SK-N-SH (cell line): ENCODE measurements at regions not wholly inside any gene's neighbourhood (a gene's known extent, or its start where the extent isn't known, plus 50 kb on each side); places are given as distances from the start of the nearest gene placed in this dataset.

ENCODE experiments used
- CTCF ChIA-PET: fragments of 300-600, 350-600 bp; formaldehyde crosslinking; extraction: SDS; loops from one replicate; lab custom pipeline; 2021; lab: Yijun Ruan, JAX
- POLR2A ChIA-PET: fragments of 350-600 bp; sonication (Branson Sonifier 250); formaldehyde crosslinking; extraction: SDS; loops from one replicate; lab custom pipeline; 2020; ENCODE audit warnings: antibody characterized with exemption, inconsistent platforms; lab: Yijun Ruan, JAX
- DNase-seq: peaks from one replicate; pipeline ENCODE4 v3.0.0; 2012
- H2AFZ ChIP-seq: fragments of 200-600 bp; sonication (generic); 2 replicates; pipeline ENCODE4 v1.8.1; 2016; ENCODE audit warnings: antibody characterized with exemption, mild to moderate bottlenecking, low read depth
- H3F3A ChIP-seq: fragments of 200-600 bp; sonication (generic); replicated peaks from 2 replicates; pipeline ENCODE3; 2016; ENCODE audit warnings: antibody characterized with exemption, mild to moderate bottlenecking; ENCODE audit not compliant: insufficient read depth
- H3K27ac ChIP-seq, 2 experiments: fragments of 200-500 bp in 1 of 2; fragments of 200-600 bp in 1 of 2; sonication (Bioruptor generic) in 1 of 2; sonication (generic), shearing (Covaris generic) in 1 of 2; 2 replicates each; pipeline versions ENCODE4 v1.5.1 to v1.6.1; 2014 to 2016; ENCODE audit warnings: low read depth in 2 of 2, inconsistent platforms in 1 of 2, low read length in 1 of 2, mild to moderate bottlenecking in 1 of 2, mixed read lengths in 1 of 2
- H3K27me3 ChIP-seq: fragments of 200-600 bp; sonication (generic), shearing (Covaris generic); 2 replicates; pipeline ENCODE4 v1.6.1; 2016; ENCODE audit warnings: mixed run types; ENCODE audit not compliant: insufficient read depth
- H3K36me3 ChIP-seq, 2 experiments: fragments of 200-500 bp in 1 of 2; fragments of 200-600 bp in 1 of 2; sonication (Bioruptor generic) in 1 of 2; sonication (generic) in 1 of 2; replicated peaks in 1 of 2; 2 replicates each; pipeline versions ENCODE3 to v1.5.1; 2014 to 2016; ENCODE audit warnings: low read length in 1 of 2, mild to moderate bottlenecking in 1 of 2; ENCODE audit not compliant: insufficient read depth in 2 of 2, control insufficient read depth in 1 of 2
- H3K4me1 ChIP-seq, 2 experiments: fragments of 200-500 bp in 1 of 2; fragments of 200-600 bp in 1 of 2; sonication (Bioruptor generic) in 1 of 2; sonication (generic), shearing (Covaris generic) in 1 of 2; 2 replicates each; pipeline versions ENCODE4 v1.5.1 to v1.6.1; 2014 to 2016; ENCODE audit warnings: low read depth in 1 of 2, low read length in 1 of 2, mixed run types in 1 of 2; ENCODE audit not compliant: insufficient read depth in 2 of 2, control insufficient read depth in 1 of 2
- H3K4me2 ChIP-seq: fragments of 200-600 bp; sonication (generic), shearing (Covaris generic); 2 replicates; pipeline ENCODE4 v1.6.1; 2017; ENCODE audit warnings: mixed run types
- H3K4me3 ChIP-seq, 2 experiments: fragments of 200-500 bp in 1 of 2; fragments of 200-600 bp in 1 of 2; sonication (Bioruptor generic) in 1 of 2; sonication (generic), shearing (Covaris generic) in 1 of 2; 2 replicates each; pipeline versions ENCODE4 v1.5.1 to v1.8.1; 2014 to 2016; ENCODE audit warnings: low read depth in 2 of 2, inconsistent platforms in 1 of 2, low read length in 1 of 2, mild to moderate bottlenecking in 1 of 2, mixed read lengths in 1 of 2, moderate library complexity in 1 of 2
- H3K79me2 ChIP-seq: fragments of 200-600 bp; sonication (generic); 2 replicates; pipeline ENCODE4 v1.8.1; 2017; ENCODE audit warnings: mild to moderate bottlenecking; ENCODE audit not compliant: insufficient read depth
- H3K9ac ChIP-seq: fragments of 200-600 bp; sonication (generic); 2 replicates; pipeline ENCODE4 v1.6.1; 2017; ENCODE audit warnings: mixed run types
- H3K9me2 ChIP-seq: fragments of 200-600 bp; sonication (generic); 2 replicates; pipeline ENCODE4 v1.6.1; 2017; ENCODE audit warnings: mixed run types
- H3K9me3 ChIP-seq: fragments of 200-600 bp; sonication (generic); 2 replicates; pipeline ENCODE4 v1.6.1; 2017; ENCODE audit warnings: mixed run types, mild to moderate bottlenecking, moderate library complexity
- H4K20me1 ChIP-seq: fragments of 200-600 bp; sonication (generic); 2 replicates; pipeline ENCODE4 v1.6.1; 2017; ENCODE audit warnings: mild to moderate bottlenecking, mixed run types; ENCODE audit not compliant: insufficient read depth
- CHD2 ChIP-seq: fragments of 150-350 bp; IDR thresholded peaks from 2 replicates; pipeline ENCODE4 v1.6.1; 2018; ENCODE audit warnings: low read length; ENCODE audit not compliant: partially characterized antibody
- ELF1 ChIP-seq: IDR thresholded peaks from 2 replicates; pipeline ENCODE4 v1.4.0; 2012
- EP300 ChIP-seq, 2 experiments: IDR thresholded peaks; 2 replicates each; pipeline versions ENCODE4 v1.4.0 to v1.6.1; 2012; ENCODE audit warnings: borderline replicate concordance in 1 of 2, low read depth in 1 of 2, low read length in 1 of 2
- FOSL2 ChIP-seq: IDR thresholded peaks from 2 replicates; pipeline ENCODE4 v1.4.0; 2012; ENCODE audit warnings: low read depth, mild to moderate bottlenecking, moderate library complexity, borderline replicate concordance
- FOXM1 ChIP-seq: IDR thresholded peaks from 2 replicates; pipeline ENCODE4 v1.4.0; 2012; ENCODE audit warnings: low read depth, mild to moderate bottlenecking
- GABPA ChIP-seq: IDR thresholded peaks from 2 replicates; pipeline ENCODE4 v1.4.0; 2012; ENCODE audit warnings: low read depth, mild to moderate bottlenecking
- GATA2 ChIP-seq: sonication (generic); formaldehyde crosslinking; IDR thresholded peaks from 2 replicates; pipeline ENCODE4 v1.5.0; 2020; ENCODE audit warnings: mild to moderate bottlenecking, missing genetic modification reagents
- JUND ChIP-seq: IDR thresholded peaks from 2 replicates; pipeline ENCODE4 v1.4.0; 2012
- NFIC ChIP-seq: IDR thresholded peaks from 2 replicates; pipeline ENCODE4 v1.4.0; 2012; ENCODE audit warnings: borderline replicate concordance
- NRF1 ChIP-seq: IDR thresholded peaks from 2 replicates; pipeline ENCODE4 v1.6.1; 2012; ENCODE audit warnings: low read depth, mild to moderate bottlenecking, low read length
- PBX3 ChIP-seq: IDR thresholded peaks from 2 replicates; pipeline ENCODE4; 2012
- POLR2AphosphoS5 ChIP-seq: IDR thresholded peaks from 2 replicates; pipeline ENCODE4 v1.6.1; 2012; ENCODE audit warnings: low read depth, low read length
- RAD21 ChIP-seq: IDR thresholded peaks from 2 replicates; pipeline ENCODE4 v1.6.1; 2012; ENCODE audit warnings: mild to moderate bottlenecking, low read length
- RCOR1 ChIP-seq: fragments of 150-350 bp; IDR thresholded peaks from 2 replicates; pipeline ENCODE4 v1.6.1; 2017; ENCODE audit warnings: antibody characterized with exemption, low read length
- RXRA ChIP-seq: IDR thresholded peaks from 2 replicates; pipeline ENCODE4 v1.4.0; 2012; ENCODE audit warnings: low read depth, mild to moderate bottlenecking, borderline replicate concordance
- SIN3A ChIP-seq: IDR thresholded peaks from 2 replicates; pipeline ENCODE4 v1.6.1; 2012; ENCODE audit warnings: low read depth, mild to moderate bottlenecking, low read length, moderate library complexity, borderline replicate concordance
- SMC3 ChIP-seq: IDR thresholded peaks from 2 replicates; pipeline ENCODE4 v1.6.1; 2012; ENCODE audit warnings: low read depth, low read length, improper control_type of control experiment
- TCF12 ChIP-seq: IDR thresholded peaks from 2 replicates; pipeline ENCODE4 v1.4.0; 2012
- TEAD4 ChIP-seq: IDR thresholded peaks from 2 replicates; pipeline ENCODE4 v1.4.0; 2012; ENCODE audit warnings: mild to moderate bottlenecking, borderline replicate concordance; ENCODE audit not compliant: insufficient read depth
- YY1 ChIP-seq: IDR thresholded peaks from 2 replicates; pipeline ENCODE4 v1.4.0; 2012; ENCODE audit warnings: low read depth, mild to moderate bottlenecking
- ZBTB33 ChIP-seq: IDR thresholded peaks from 2 replicates; pipeline ENCODE4 v1.4.0; 2012; ENCODE audit warnings: low read depth, borderline replicate concordance
- WGBS: methylation state at CpG from one replicate; pipeline ENCODE4 v1.1.6; 2017; ENCODE audit warnings: low lambda C conversion rate; 5-methylcytosine and 5-hydroxymethylcytosine counted together
- TF ChIP-seq, protein P1 (sequence below): fragments of 200-600 bp; sonication (generic); IDR thresholded peaks from 2 replicates; pipeline ENCODE4 v1.6.1; 2017; ENCODE audit warnings: antibody characterized with exemption, mild to moderate bottlenecking, moderate library complexity
- TF ChIP-seq, protein P2 (sequence below): fragments of 150-350 bp; IDR thresholded peaks from 2 replicates; pipeline ENCODE4 v1.6.1; 2017; ENCODE audit warnings: antibody characterized with exemption, low read length, low read depth, borderline replicate concordance

DNA sequence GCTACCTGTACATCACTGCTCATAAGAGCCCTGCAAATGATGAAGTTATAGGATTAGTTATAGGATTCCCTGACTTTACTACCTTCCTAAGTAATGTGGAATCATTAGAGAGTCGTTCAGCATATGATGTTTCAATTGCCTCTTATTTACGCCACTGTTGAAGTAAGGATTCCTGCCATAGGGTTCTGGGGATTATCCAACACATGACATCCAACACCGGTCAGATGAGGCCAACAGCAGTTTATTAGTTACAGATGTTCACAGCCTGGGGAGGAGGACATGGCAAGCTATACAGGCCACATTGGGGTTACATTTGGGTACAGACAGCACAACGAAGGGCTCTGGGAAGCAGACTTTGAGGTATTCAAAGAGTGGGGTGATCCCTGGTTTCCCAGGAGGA, 134.1 kb upstream of the MC4R start (continued):
- TF ChIP-seq ZBTB33, result no peak

DNA sequence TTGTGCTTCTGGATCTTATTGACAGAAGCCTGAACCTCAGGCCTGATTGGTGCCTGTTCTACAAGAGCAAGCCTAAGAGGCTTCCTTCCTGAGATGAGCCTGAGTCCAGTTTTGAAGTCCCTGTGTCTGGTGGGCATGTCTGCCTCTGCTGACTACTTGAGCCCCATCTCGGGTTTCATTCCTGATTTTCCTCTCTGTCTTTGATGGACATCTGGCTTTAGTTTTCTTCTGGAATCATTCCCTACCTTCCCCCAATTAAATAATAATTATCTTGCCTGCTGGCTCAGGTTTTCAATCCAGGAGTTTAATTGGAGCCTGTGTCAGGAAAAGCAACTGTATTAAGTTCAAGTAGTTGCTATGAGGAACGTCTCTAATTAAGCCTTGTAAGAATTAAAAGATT, 135.5 kb upstream of the MC4R start:
- TF ChIP-seq YY1 (no peak), NFIC (no peak; the same call in 1 of the 2 replicates), CHD2 (peak; percentile 32), POLR2AphosphoS5 (no peak), GATA2 (CRISPR knock-in tag) (no peak), ELF1 (no peak), JUND (no peak), EP300 (IDR thresholded peaks at IDR 0.05; ENCODE audit: borderline replicate concordance in 1 of 2, low read depth in 1 of 2, low read length in 1 of 2) (peak in 1 of 2 experiments; percentile 55; a peak in 2 of 4 replicates), TEAD4 (no peak), SIN3A (no peak), TCF12 (peak; percentile 45; the same call in 1 of the 2 replicates), RCOR1 (0 out of 2 replicates have a peak, but pooled peaks have one; percentile 36), SMC3 (no peak)

DNA sequence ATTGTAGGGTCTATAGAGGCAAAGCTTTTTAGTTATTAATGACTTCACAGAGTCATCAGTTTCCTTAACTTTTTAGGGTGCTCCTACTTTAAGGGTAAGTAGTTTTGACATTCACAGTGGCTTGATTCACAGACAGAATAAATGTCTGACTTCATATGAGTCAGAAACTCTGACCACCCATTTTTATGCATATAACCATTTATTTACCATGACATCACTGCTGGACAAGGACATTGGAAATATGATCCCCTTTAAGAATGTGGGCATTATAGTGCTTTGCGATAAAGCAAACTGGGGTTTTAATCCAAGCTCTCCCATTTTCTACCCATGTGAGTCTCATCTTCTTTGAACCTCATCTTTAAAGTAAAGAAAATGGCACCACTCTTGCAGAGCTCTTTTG, 162.0 kb upstream of the MC4R start:
- H3K79me2 ChIP-seq, result no peaks in the 10 kb centered on the region
- H2AFZ ChIP-seq, result no peak overlapping the region
- no peaks in the 10 kb centered on the region for H4K20me1 ChIP-seq
- H3F3A ChIP-seq, result no peaks in the 10 kb centered on the region
- no peaks in the 10 kb centered on the region for H3K27me3 ChIP-seq
- ChIA-PET POLR2A (no interaction called here), CTCF (interaction anchor here (1.0 kb wide), 1 partner anchor 10 kb away, joined by 3 read pairs; no protein-coding TSS in a partner anchor)
- H3K4me3 ChIP-seq, result no peak overlapping the region
- 74% methylated on average over 1 of the region's 1 CpG for WGBS
- H3K36me3 ChIP-seq, result no peaks in the 10 kb centered on the region
- H3K9me3 ChIP-seq, result no peaks in the 10 kb centered on the region
- no peak overlapping the region for H3K4me2 ChIP-seq
- H3K4me1 ChIP-seq, result no peaks in the 10 kb centered on the region; a peak in 1 of 4 replicates
- no peak for DNase-seq
- H3K9ac ChIP-seq, result no peak overlapping the region
- H3K9me2 ChIP-seq, result no peaks in the 10 kb centered on the region
- H3K27ac ChIP-seq, result no peak overlapping the region
- no peak for TF ChIP-seq TEAD4
- no peak for TF ChIP-seq RAD21
- no peak for TF ChIP-seq FOXM1
- TF ChIP-seq TCF12, result 0 out of 2 replicates have a peak, but pooled peaks have one; percentile 11
- TF ChIP-seq, protein P1, sequence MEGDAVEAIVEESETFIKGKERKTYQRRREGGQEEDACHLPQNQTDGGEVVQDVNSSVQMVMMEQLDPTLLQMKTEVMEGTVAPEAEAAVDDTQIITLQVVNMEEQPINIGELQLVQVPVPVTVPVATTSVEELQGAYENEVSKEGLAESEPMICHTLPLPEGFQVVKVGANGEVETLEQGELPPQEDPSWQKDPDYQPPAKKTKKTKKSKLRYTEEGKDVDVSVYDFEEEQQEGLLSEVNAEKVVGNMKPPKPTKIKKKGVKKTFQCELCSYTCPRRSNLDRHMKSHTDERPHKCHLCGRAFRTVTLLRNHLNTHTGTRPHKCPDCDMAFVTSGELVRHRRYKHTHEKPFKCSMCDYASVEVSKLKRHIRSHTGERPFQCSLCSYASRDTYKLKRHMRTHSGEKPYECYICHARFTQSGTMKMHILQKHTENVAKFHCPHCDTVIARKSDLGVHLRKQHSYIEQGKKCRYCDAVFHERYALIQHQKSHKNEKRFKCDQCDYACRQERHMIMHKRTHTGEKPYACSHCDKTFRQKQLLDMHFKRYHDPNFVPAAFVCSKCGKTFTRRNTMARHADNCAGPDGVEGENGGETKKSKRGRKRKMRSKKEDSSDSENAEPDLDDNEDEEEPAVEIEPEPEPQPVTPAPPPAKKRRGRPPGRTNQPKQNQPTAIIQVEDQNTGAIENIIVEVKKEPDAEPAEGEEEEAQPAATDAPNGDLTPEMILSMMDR, result no peak
- TF ChIP-seq RXRA, result no peak
- no peak for TF ChIP-seq CHD2
- no peak for TF ChIP-seq GABPA
- TF ChIP-seq NRF1, result no peak
- no peak for TF ChIP-seq YY1
- no peak for TF ChIP-seq POLR2AphosphoS5
- TF ChIP-seq PBX3, result peak; percentile 45; the same call in 1 of the 2 replicates
- TF ChIP-seq FOSL2, result 0 out of 2 replicates have a peak, but pooled peaks have one; percentile 26
- peak; percentile 8; the same call in 1 of the 2 replicates for TF ChIP-seq JUND
- no peak for TF ChIP-seq RCOR1
- TF ChIP-seq, protein P2, sequence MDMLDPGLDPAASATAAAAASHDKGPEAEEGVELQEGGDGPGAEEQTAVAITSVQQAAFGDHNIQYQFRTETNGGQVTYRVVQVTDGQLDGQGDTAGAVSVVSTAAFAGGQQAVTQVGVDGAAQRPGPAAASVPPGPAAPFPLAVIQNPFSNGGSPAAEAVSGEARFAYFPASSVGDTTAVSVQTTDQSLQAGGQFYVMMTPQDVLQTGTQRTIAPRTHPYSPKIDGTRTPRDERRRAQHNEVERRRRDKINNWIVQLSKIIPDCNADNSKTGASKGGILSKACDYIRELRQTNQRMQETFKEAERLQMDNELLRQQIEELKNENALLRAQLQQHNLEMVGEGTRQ, result no peak

More for the DNA sequence above, 135.5 kb upstream of the MC4R start:
- ChIA-PET POLR2A (no interaction called here), CTCF (no interaction called here)
- Histone ChIP-seq H4K20me1 (no peaks in the 10 kb centered on the region), H3K4me2 (no peak overlapping the region), H3K36me3 (no peaks in the 10 kb centered on the region), H3K4me3 (no peak overlapping the region), H3F3A (no peaks in the 10 kb centered on the region), H3K9me3 (no peaks in the 10 kb centered on the region), H3K4me1 (peaks cover 0 to 40% of the 10 kb centered on the region in 2 experiments; a peak in 3 of 4 replicates), H3K9ac (no peak overlapping the region), H3K9me2 (peaks cover 6% of the 10 kb centered on the region; the same call in 1 of the 2 replicates), H3K79me2 (no peaks in the 10 kb centered on the region), H3K27me3 (no peaks in the 10 kb centered on the region), H2AFZ (no peak overlapping the region), H3K27ac (peak overlapping the region in 1 of 2 experiments; percentile 94; a peak in 3 of 4 replicates)
- WGBS, result 23% methylated on average over 2 of the region's 2 CpGs
- peak; percentile 10 for DNase-seq
